SH-SY5Y (cell line): ENCODE measurements at regions not wholly inside any gene's neighbourhood (a gene's known extent, or its start where the extent isn't known, plus 50 kb on each side); places are given as distances from the start of the nearest gene placed in this dataset.

Experiments
- GATA2 ChIP-seq: IDR thresholded peaks from 2 replicates; pipeline ENCODE4 v1.6.1; 2011; ENCODE audit warnings: mild to moderate bottlenecking, low read depth, low read length
- GATA3 ChIP-seq: IDR thresholded peaks from 2 replicates; pipeline ENCODE4 v1.6.1; 2011; ENCODE audit warnings: low read depth, mild to moderate bottlenecking, low read length, moderate library complexity

DNA sequence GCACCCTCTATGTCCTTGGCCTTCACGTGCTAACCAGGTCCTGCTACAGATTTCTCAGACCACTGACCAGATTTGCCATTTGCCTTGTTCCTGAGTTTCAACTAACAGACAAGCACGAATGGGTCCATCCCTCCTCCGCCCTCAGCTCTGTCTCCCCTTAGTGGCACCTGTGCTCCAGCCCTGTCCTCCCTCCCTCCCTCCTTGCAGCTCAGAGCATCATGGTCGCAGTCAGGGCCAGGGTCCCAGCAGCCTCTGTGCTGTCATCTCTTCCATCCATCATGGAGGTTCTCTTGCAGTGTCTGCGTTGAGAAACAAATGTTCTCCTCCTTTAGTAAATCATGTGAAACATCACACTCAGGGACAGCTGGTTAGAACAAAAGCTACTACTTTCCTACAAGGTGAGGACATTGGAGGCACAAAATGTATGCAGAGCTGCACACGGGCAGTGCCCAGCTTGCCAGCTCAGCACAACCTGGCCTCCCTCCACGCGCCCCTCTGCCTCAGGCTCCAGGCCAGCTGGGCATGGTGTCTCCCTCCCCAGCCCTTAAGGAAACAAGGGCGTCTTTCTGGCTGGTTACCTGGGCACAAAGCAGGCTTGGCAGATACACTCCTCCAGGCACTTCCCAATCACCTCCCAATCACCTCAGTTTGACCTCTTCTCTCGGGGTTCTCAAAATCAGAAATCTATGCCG, 79.5 kb upstream of the ATP6AP2 start:
- TF ChIP-seq GATA2 (no peak), GATA3 (no peak)
